IPS-NIHi11 (cell line): ENCODE measurements at regions not wholly inside any gene's neighbourhood (a gene's known extent, or its start where the extent isn't known, plus 50 kb on each side); places are given as distances from the start of the nearest gene placed in this dataset.
"Not testable (repeated sequence)": the region's sequence is repeated elsewhere in the genome, so short reads cannot be mapped to it uniquely, and the experiment has no call there.

ENCODE experiments used
- DNase-seq: peaks from one replicate; pipeline ENCODE4 v3.0.0; 2012; ENCODE audit warnings: mixed read lengths, low spot score

- DNase-seq: no peak
Observed at GRCh38 chr6:122859676-122860075, 70.6 kb downstream of the SMPDL3A start.

GRCh38 chr6:122861594-122861993 lies 72.5 kb downstream of the SMPDL3A start:
- no peak for DNase-seq

GRCh38 chr6:122868137-122868536 lies 79.1 kb downstream of the SMPDL3A start:
- no peak for DNase-seq

GRCh38 chr6:122869437-122870024 lies 80.5 kb downstream of the SMPDL3A start:
- DNase-seq: peak; percentile 63

GRCh38 chr6:122871079-122871478 lies 82.0 kb downstream of the SMPDL3A start:
- DNase-seq: no peak

GRCh38 chr6:122872311-122872710 lies 83.3 kb downstream of the SMPDL3A start:
- no peak for DNase-seq

GRCh38 chr6:122877302-122877701 lies 88.2 kb downstream of the SMPDL3A start:
- DNase-seq: no peak

GRCh38 chr6:122878796-122879195 lies 89.7 kb downstream of the SMPDL3A start:
- DNase-seq: no peak

GRCh38 chr6:122886481-122886880 lies 97.4 kb downstream of the SMPDL3A start:
- peak; percentile 20 for DNase-seq

- DNase-seq: no peak
Observed at GRCh38 chr6:122887941-122888340, 98.9 kb downstream of the SMPDL3A start.

- not testable (repeated sequence) for DNase-seq
Observed at GRCh38 chr6:122888680-122889079, 99.6 kb downstream of the SMPDL3A start.

- no peak for DNase-seq
Observed at GRCh38 chr6:122890250-122890649, 101.2 kb downstream of the SMPDL3A start.

GRCh38 chr6:122894791-122895190 lies 101.2 kb upstream of the CLVS2 start:
- no peak for DNase-seq

- DNase-seq: no peak
Observed at GRCh38 chr6:122902326-122902725, 93.7 kb upstream of the CLVS2 start.

- no peak for DNase-seq
Observed at GRCh38 chr6:122903266-122903915, 92.6 kb upstream of the CLVS2 start.

GRCh38 chr6:122904166-122904565 lies 91.9 kb upstream of the CLVS2 start:
- DNase-seq: no peak

GRCh38 chr6:122913558-122913957 lies 82.5 kb upstream of the CLVS2 start:
- no peak for DNase-seq

- no peak for DNase-seq
Observed at GRCh38 chr6:122918714-122919113, 77.3 kb upstream of the CLVS2 start.

- no peak for DNase-seq
Observed at GRCh38 chr6:122930252-122931180, 65.5 kb upstream of the CLVS2 start.

- DNase-seq: no peak
Observed at GRCh38 chr6:122931916-122932315, 64.1 kb upstream of the CLVS2 start.

- not testable (repeated sequence) for DNase-seq
Observed at GRCh38 chr6:122944936-122945335, 51.1 kb upstream of the CLVS2 start.
